GM19438 (cell line): ENCODE measurements at regions not wholly inside any gene's neighbourhood (a gene's known extent, or its start where the extent isn't known, plus 50 kb on each side); places are given as distances from the start of the nearest gene placed in this dataset.
"Not testable (repeated sequence)": the region's sequence is repeated elsewhere in the genome, so short reads cannot be mapped to it uniquely, and the experiment has no call there.

Source experiments
- ATAC-seq: cut with Tn5 transposase; IDR thresholded peaks from one replicate; pipeline ENCODE4 v1.9.1; 2021; ENCODE audit warnings: low read depth; ENCODE audit not compliant: unreplicated experiment

DNA sequence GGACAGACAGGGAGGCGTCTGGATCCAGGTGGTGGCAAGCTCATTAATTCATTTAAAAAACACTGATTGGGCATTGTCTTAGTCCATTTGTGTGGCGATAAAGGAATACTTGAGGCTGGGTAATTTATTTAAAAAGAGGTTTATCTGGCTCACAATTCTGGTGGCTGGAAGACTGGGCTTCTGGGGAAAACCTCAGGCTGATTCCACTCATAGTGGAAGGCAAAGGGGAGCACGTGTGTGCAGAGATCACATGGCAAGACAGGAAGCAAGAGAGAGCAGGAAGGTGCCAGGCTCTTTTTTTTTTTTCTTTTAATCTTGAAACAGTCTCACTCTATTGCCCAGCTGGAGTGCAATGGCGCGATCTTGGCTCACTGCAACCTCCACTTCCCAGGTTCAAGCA lies 100.2 kb upstream of the METTL14 start:
- ATAC-seq: no peak

DNA sequence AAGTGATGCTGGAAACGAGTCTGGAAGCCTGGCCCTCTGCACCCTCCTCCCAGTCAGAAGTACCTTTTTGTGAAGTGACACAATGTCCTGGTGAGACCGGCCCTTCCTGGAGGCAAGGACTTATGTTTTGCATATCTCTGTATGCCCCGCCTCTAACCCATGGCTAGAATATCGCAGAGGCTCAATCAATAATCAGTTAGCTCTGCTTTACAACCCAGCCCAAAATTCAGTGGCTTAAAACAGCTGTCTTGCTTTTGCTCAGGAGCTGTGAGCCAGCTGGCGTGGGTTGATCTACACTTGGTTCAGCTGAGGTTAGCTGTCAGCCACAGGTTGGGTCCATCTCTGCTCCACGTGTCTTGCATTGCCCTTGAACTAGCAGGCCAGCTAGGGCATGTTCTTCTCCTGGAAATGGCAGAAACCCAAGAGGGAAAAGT lies 98.8 kb upstream of the METTL14 start:
- ATAC-seq: no peak

DNA sequence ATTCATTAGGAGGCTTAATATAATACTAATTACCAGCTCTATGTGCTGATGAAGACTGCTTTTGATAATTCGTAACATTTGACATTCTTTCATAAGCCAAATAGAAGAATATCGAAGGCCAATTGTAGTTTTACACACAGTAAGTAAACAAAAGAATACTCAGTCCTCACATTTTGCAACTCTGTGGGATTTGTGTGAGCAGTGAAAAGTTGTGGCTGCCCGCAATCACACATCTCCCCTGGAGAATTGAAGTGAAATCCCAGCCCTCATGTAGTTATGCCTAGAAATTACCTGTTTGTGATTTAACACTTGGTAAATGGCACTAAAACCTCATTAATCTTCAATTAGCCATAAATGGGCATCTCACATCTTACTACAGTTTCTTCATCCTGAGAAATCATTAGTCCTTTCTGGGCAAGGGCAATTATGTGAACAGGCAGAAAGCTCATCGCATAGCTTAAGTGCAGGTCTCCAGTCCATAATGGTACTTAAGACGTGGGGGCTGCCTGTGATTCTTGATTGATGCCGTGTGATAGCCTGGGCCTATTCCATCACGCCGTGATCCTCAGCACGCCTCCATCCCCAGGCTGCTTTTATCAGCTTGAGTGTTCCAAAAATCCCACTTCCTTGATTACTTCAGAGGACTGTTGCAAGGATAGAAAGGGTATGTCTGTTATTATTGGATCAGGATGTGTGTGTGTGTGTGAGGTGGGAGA lies 97.9 kb upstream of the METTL14 start:
- no peak for ATAC-seq

DNA sequence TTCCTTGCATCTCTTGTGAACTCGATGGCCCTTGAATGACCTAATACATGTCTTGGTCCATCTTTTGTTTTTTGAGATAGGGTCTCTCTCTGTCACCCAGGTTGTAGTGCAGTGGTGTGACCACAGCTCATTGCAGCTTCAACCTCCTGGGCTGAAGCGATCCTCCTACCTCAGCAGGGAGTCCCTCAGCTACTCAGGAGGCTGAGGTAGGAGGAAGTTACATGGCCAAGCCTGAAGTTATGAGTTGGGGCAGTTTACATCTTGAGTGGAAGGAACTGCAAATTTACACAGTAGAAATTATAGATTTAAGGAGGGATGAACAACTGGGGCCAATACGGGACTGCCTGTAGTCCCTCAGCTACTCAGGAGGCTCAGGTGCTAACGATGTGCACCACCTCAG lies 97.2 kb upstream of the METTL14 start:
- ATAC-seq: no peak

DNA sequence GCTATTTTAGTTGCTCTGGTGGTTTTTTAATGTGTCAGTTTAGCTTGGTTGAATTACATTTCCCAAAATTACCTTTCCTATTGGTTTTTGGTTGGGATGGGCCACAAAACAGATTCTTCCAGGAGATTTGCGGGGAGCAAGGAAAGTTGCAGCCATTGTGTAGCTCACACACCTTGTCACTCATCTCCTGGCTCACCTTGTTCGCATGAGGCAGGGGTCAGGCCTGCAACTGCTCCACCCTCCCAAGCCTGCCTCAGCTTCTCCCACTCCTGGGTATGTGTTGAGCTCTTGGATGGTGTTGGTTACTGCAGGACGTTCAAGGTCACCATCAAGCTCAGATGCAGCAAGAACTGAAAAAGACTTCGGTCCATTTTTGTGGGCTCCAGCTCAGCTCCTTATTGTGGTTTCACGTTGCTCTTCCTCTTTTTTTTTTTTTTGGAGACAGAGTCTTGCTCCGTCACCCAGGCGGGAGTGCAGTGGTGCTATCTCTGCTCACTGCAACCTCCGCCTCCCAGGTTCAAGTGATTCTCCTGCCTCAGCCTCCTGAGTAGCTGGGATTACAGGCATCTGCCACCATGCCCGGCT lies 95.6 kb upstream of the METTL14 start:
- no peak for ATAC-seq

DNA sequence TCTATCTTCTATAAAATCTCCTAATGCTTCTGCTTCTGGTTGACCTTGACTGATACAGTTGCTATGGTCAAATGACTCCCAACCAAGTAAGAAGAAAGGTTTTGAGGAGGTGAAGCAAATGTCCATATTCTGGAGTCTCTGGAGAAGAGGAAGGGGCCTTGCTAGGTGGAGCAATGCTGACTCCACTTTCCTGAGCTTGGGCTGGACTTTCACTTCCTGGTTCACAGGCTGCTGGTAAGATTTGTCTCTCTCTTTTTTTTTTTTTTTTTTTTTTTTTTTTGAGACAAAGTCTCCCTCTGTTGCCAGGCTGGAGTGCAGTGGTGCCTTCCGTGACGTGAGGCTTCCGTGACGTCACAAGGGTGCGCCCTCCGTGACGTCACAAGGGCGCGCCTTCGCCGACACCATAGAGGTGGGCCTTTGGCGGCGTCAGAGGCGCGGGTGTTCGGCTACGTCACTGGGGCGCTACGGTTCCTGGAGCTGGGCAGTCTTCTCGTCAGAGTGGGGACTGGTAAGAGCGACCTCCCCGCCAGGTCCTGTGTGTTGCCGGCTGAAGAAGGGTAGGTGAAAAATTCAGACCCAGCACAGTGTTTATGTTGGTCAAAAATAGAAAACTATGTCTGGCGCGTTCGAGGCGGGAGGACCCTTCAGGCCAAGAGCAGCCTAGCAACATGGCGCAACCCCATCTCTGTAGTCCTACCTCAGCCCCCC lies 93.7 kb upstream of the METTL14 start:
- peak; percentile 97 for ATAC-seq

DNA sequence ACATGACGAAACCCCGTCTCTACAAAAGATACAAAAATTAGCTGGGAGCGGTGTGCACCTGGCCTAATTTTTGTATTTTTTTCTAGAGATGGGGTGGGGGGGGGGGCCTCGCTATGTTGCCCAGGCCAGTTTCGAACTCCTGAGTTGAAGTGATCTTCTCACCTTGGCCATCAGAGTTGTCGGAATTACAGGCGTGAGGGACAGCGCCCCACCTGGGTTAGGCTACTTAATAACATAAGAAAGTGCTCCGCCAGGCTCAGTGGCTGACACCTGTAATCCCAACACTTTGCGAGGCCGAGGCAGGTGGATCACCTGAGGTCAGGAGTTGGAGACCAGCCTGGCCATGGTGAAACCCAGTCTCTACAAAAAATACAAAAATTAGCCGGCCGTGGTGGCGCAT lies 92.9 kb upstream of the METTL14 start:
- not testable (repeated sequence) for ATAC-seq

DNA sequence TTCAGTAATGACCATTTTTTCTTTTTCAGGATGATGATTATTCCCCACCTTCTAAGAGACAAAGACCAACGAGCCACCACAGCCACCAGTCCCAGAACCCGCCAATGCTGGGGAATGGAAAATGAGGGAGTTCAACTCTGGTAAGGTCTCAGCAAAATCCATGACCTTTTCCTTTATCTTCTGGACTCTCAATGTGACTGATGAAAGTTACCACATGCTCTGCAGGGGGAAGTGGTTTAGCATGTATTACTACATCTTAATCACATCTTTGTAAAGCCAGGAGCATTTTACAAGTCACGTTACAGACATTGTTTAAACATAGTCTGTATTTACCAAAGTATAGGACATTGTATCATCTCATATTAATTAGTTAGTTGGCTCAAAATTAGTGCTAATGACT lies 89.3 kb upstream of the METTL14 start:
- not testable (repeated sequence) for ATAC-seq

DNA sequence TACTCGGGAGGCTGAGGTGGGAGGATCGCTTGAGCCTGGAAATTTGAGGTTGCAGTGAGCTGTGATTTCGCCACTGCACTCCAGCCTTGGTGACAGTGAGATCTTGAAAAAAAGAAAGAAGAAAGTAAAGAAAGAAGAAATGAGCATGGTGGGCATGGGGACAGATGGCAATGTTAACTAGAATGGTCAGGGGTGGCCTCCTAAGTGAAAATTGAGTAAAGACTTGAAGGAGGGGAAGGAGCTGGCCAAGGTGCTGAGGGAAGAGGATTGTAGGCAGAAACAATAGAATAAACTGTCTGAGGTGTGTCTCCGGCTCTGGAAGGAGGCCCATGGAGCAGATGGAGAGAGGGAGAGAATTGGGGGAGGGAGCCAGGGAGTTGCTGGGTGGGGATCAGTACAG lies 60.1 kb upstream of the METTL14 start:
- ATAC-seq: not testable (repeated sequence)

DNA sequence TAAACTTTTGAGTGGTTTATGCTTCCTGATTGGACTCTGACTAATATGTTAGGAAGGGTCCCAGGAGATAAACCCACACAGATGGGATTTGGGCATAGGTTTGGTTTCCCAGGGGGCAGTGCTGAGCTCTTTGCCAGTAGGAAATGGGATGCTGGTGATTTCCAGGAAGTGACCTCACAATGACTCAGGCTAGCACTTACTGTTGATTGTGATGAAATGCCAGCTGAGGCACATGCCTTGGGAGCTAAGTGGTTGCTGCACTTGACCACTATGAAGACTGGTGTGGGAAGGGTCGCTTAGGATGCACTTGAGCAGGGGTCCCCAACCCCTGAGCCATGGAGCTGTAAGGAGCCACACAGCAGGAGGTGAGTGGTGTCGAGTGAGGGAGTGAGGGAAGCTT lies 55.5 kb upstream of the METTL14 start:
- not testable (repeated sequence) for ATAC-seq

DNA sequence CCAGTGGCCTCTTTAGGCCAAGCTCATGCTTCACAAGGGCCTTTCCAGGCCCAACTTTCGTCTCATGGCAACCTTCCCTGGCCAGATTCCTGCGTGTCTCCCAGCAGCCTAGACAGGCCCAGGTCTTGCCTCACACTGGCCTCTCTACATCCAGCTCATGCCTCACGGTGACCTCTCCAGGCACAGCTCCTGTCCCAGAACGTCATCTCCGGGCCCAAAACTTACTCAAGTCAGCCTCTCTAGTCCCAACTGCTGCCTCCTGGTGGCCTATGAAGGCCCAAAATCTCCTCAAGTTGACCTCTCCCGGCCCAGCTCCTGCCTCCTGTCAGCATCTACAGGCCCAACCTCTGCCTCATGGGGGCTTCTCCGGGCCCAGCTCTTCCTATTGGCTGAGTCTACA lies 54.3 kb upstream of the METTL14 start:
- not testable (repeated sequence) for ATAC-seq

DNA sequence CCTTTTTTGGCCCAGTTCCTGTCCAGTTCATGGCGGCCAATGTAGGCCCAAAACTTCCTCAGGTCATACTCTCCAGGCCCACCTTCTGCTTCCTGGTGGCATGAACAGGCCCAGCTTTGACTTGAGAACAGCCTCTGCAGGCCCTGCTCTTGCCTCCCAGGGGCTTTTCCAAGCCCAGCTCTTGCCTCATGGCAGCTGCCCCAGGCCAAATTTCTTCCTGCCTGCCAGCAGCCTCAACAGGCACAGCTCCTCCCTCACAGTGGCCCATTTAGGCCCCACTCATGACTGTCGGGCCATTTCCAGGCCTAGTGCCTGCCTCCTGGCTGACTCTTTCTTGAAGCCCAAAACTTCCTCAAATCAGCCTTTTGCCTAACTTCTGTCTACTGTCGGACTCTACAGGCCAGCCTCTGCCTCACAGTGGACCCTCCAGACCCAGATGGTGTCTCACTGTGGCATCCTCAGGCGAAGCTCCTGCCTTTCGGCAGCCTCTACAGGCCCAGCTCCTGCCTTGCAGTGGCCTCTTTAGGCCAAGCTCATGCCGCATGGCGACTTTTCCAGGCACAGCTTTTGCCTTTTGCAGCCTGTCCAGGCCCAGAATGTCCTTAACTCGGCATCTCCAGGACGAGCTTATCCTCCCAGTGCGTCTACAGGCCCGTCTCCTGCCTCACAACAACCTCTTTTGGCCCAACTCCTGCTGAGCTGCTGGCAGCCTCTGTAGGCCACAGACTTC lies 53.7 kb upstream of the METTL14 start:
- not testable (repeated sequence) for ATAC-seq

DNA sequence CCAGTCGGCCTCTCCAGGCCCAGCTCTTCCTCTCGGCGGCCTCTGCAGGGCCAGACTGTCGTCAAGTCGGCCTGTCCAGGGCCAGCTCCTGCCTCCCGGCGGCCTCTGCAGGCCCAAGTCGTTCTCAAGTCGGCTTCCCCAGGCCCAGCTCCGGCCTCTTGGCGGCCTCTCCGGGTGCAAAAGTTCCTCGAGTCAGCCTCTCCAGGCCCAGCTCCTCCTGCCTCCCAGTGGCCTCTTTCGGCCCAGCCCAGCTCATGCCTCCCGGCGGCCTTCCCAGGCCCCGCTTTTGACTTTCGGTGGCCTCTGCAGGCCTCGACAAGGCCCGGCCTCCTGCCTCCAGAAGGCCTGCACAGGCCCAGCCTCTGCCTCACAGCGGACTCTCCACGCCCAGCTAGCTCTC lies 51.7 kb upstream of the METTL14 start:
- not testable (repeated sequence) for ATAC-seq

DNA sequence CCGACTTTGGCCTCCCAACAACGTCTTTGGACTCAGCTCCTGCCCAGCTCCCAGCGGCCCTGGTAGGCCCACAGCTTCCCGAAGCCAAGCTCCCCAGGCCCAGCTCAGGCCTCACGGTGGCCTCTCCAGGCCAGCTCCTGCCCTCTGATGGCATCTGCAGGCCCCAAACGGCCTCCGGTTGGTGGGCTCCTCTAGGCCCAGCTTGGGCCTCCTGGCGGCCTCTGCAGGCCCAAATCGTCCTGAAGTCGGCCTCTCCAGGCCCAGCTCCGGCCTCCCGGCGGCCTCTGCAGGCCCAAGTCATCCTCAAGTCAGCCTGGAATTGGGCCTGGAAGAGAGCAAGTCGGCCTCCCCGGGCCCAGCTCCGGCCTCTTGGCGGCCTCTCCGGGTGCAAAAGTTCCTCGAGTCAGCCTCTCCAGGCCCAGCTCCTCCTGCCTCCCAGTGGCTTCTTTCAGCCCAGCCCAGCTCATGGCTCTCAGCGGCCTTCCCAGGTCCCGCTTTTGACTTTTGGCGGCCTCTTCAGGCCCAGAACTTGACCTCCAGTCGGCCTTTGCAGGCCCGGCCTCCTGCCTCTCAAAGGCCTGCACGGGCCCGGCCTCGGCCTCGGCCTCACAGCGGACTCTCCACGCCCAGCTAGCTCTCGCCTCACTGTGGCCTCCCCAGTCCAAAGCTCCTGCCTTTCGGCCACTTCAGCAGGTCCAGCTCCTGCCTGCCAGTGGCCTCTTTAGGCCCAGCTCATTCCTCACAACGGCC lies 50.9 kb upstream of the METTL14 start:
- not testable (repeated sequence) for ATAC-seq
